Hepatocyte (in vitro differentiated cells): ENCODE measurements at regions not wholly inside any gene's neighbourhood (a gene's known extent, or its start where the extent isn't known, plus 50 kb on each side); places are given as distances from the start of the nearest gene placed in this dataset.

Experiments used
- DNase-seq: peaks from one replicate; pipeline ENCODE4 v3.0.0-alpha.2; 2016; ENCODE audit warnings: low spot score
- H2AFZ ChIP-seq: fragments of 200-600 bp; sonication (generic); 2 replicates; pipeline ENCODE4 v1.6.0; 2016; ENCODE audit warnings: antibody characterized with exemption, mild to moderate bottlenecking
- H3K27ac ChIP-seq: fragments of 200-600 bp; sonication (generic); 2 replicates; pipeline ENCODE4 v1.5.1; 2016; ENCODE audit warnings: mild to moderate bottlenecking
- H3K27me3 ChIP-seq: fragments of 200-600 bp; sonication (generic); 2 replicates; pipeline ENCODE4 v1.6.1; 2016
- H3K36me3 ChIP-seq: fragments of 200-600 bp; sonication (generic); replicated peaks from 2 replicates; pipeline ENCODE4 v1.5.1; 2016; ENCODE audit warnings: low read depth; ENCODE audit not compliant: insufficient read depth
- H3K4me1 ChIP-seq: fragments of 200-600 bp; sonication (generic); 2 replicates; pipeline ENCODE4 v1.5.1; 2016; ENCODE audit warnings: mild to moderate bottlenecking, moderate library complexity; ENCODE audit not compliant: insufficient read depth
- H3K4me2 ChIP-seq: fragments of 200-600 bp; sonication (generic); 2 replicates; pipeline ENCODE4 v1.6.0; 2016
- H3K4me3 ChIP-seq: fragments of 200-600 bp; sonication (generic); 2 replicates; pipeline ENCODE4 v1.5.1; 2016; ENCODE audit warnings: mild to moderate bottlenecking
- H3K79me2 ChIP-seq: fragments of 200-600 bp; sonication (generic); 2 replicates; pipeline ENCODE4 v1.6.0; 2017; ENCODE audit warnings: mild to moderate bottlenecking
- H3K9me2 ChIP-seq: fragments of 200-600 bp; sonication (generic); replicated peaks from 2 replicates; pipeline ENCODE4 v1.6.0; 2017; ENCODE audit warnings: mild to moderate bottlenecking; ENCODE audit not compliant: insufficient read depth
- H3K9me3 ChIP-seq: fragments of 200-600 bp; sonication (generic); 2 replicates; pipeline ENCODE4 v1.5.1; 2016; ENCODE audit warnings: low read depth, mild to moderate bottlenecking
- H4K20me1 ChIP-seq: fragments of 200-600 bp; sonication (generic); 2 replicates; pipeline ENCODE4 v1.6.0; 2016; ENCODE audit warnings: mild to moderate bottlenecking; ENCODE audit not compliant: insufficient read depth, poor library complexity, severe bottlenecking
- EZH2 ChIP-seq: fragments of 200-600 bp; sonication (generic); IDR thresholded peaks from 2 replicates; pipeline ENCODE4 v1.6.1; 2016; ENCODE audit warnings: antibody characterized with exemption, mild to moderate bottlenecking, borderline replicate concordance
- EZH2phosphoT487 ChIP-seq: fragments of 200-600 bp; sonication (generic); IDR thresholded peaks from one replicate; pipeline ENCODE4 v1.6.1; 2018; ENCODE audit warnings: antibody characterized with exemption, mild to moderate bottlenecking, low read depth, moderate library complexity; ENCODE audit not compliant: unreplicated experiment, severe bottlenecking
- WGBS: methylation state at CpG from one replicate; pipeline ENCODE4 v1.1.6; 2016; ENCODE audit warnings: low lambda C conversion rate; ENCODE audit errors: missing lambda C conversion rate; 5-methylcytosine and 5-hydroxymethylcytosine counted together
- TF ChIP-seq, protein P1 (sequence below): fragments of 200-600 bp; sonication (generic); IDR thresholded peaks from 2 replicates; pipeline ENCODE4 v1.5.1; 2016; ENCODE audit warnings: antibody characterized with exemption, mild to moderate bottlenecking; ENCODE audit not compliant: poor library complexity

DNA sequence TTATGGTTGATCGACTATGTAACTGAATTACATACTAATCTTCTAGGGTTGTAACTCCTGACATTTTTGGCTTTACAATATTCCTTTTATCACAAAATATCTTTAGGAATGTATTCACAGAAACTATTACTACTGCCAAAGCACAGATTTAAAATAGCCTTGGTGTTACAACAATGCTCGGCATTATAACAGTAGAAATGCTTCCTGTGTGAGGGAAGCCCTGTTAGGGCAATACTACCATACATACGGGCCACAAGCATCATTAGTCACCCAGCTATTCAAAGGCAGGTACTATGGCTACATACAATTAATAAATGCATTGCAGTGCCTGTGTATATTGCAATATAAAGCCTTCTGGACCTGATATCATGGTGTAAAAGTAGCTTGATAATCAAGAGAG lies 517.8 kb downstream of the C12orf50 start:
- H3K4me2 ChIP-seq: no peak overlapping the region
- no peaks in the 10 kb centered on the region for H3K36me3 ChIP-seq
- H3K79me2 ChIP-seq: no peaks in the 10 kb centered on the region
- H3K27me3 ChIP-seq: no peaks in the 10 kb centered on the region
- no peak overlapping the region for H3K27ac ChIP-seq
- no peak overlapping the region for H2AFZ ChIP-seq
- H3K9me3 ChIP-seq: no peaks in the 10 kb centered on the region
- H3K4me1 ChIP-seq: no peaks in the 10 kb centered on the region
- no peak for DNase-seq
- TF ChIP-seq EZH2: no peak
- H3K9me2 ChIP-seq: no peaks in the 10 kb centered on the region
- 79% methylated on average over 3 of the region's 3 CpGs for WGBS
- no peaks in the 10 kb centered on the region for H4K20me1 ChIP-seq
- no peak overlapping the region for H3K4me3 ChIP-seq

DNA sequence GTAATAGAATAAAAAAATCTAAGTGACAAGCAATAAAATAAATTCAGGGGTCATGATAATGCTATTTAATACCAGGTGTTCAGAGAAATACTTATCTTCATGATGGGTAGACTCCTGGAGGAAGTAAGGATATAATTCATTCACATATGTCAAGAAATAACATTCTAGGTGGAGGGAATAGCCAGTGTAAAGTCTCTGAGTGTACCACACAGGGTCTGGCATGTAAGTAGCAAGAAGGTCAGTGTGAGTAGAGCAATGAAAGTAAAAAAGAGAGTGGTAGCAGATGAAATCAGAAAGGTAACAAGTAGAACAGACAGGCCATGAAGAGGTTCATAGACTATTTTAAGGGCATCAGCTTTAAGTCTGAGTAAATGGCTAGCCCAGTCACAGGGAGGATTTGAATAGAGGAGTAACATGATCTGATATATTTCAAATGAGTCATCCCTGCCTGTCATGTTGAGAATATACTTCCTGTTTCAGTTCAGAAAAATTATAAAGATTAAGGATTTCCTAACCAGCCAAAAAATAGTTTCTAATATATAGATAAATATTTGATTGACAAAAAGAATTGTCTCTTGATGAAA lies 519.9 kb downstream of the C12orf50 start:
- H3K9me3 ChIP-seq: no peaks in the 10 kb centered on the region
- no peaks in the 10 kb centered on the region for H3K9me2 ChIP-seq
- no peaks in the 10 kb centered on the region for H3K79me2 ChIP-seq
- no peaks in the 10 kb centered on the region for H3K36me3 ChIP-seq
- peak; percentile 20 for DNase-seq
- no peaks in the 10 kb centered on the region for H4K20me1 ChIP-seq
- H3K27ac ChIP-seq: no peak overlapping the region
- H3K27me3 ChIP-seq: no peaks in the 10 kb centered on the region
- no peak overlapping the region for H3K4me2 ChIP-seq
- TF ChIP-seq, protein P1, sequence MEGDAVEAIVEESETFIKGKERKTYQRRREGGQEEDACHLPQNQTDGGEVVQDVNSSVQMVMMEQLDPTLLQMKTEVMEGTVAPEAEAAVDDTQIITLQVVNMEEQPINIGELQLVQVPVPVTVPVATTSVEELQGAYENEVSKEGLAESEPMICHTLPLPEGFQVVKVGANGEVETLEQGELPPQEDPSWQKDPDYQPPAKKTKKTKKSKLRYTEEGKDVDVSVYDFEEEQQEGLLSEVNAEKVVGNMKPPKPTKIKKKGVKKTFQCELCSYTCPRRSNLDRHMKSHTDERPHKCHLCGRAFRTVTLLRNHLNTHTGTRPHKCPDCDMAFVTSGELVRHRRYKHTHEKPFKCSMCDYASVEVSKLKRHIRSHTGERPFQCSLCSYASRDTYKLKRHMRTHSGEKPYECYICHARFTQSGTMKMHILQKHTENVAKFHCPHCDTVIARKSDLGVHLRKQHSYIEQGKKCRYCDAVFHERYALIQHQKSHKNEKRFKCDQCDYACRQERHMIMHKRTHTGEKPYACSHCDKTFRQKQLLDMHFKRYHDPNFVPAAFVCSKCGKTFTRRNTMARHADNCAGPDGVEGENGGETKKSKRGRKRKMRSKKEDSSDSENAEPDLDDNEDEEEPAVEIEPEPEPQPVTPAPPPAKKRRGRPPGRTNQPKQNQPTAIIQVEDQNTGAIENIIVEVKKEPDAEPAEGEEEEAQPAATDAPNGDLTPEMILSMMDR: no peak
- TF ChIP-seq EZH2 (no peak), EZH2phosphoT487 (no peak)
- no peak overlapping the region for H2AFZ ChIP-seq
- no peak overlapping the region for H3K4me3 ChIP-seq
- no peaks in the 10 kb centered on the region for H3K4me1 ChIP-seq

DNA sequence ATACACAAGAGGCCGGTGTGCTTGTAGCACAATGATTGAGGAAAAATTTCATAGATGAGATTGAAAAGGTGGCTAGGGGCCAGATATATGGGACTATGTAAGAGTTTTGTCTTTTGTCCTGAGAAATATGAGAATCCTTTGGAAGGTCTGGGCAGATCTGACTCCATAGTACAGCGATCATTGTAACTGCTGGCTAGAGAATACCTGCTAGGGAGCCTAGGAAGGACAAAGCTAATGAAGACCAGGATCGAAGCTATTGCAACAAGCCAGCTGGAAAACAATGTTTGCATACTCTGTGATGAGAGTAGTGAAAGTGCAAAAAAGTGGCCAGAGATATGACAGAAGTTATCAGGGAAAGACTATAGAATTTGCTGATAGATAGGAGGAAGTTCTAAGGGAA lies 537.6 kb downstream of the C12orf50 start:
- H2AFZ ChIP-seq: no peak overlapping the region
- 85% methylated on average over 3 of the region's 3 CpGs for WGBS
- no peaks in the 10 kb centered on the region for H3K27me3 ChIP-seq
- no peaks in the 10 kb centered on the region for H3K36me3 ChIP-seq
- H3K27ac ChIP-seq: no peak overlapping the region
- no peak for TF ChIP-seq EZH2
- TF ChIP-seq, protein P1: no peak
- no peak for TF ChIP-seq EZH2phosphoT487
- H3K4me2 ChIP-seq: no peak overlapping the region
- H3K4me1 ChIP-seq: no peaks in the 10 kb centered on the region
- H3K4me3 ChIP-seq: no peak overlapping the region
- no peaks in the 10 kb centered on the region for H3K9me3 ChIP-seq
- H3K9me2 ChIP-seq: no peaks in the 10 kb centered on the region
- no peaks in the 10 kb centered on the region for H3K79me2 ChIP-seq
- no peaks in the 10 kb centered on the region for H4K20me1 ChIP-seq
- no peak for DNase-seq

DNA sequence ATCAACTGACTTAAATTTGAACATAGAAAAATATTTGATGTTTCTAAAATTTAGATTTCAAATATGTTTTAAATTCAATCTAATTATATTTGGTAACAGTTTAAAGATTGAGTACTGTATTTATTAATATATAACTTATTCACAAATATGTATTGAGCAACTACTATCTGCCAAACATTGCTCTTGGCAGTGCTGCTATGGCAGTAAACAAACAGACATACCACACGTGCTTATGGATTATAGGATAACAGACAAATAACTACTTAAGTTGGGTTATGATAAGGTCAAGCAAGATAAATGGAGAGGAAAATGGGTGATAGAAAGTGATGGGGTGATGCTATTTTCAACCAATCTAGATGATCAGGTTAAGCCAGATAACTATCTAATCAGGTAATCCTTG lies 538.1 kb downstream of the C12orf50 start:
- Histone ChIP-seq H3K4me1 (no peaks in the 10 kb centered on the region), H3K79me2 (no peaks in the 10 kb centered on the region), H3K4me2 (no peak overlapping the region), H2AFZ (no peak overlapping the region), H3K4me3 (no peak overlapping the region), H3K9me3 (no peaks in the 10 kb centered on the region), H3K27me3 (no peaks in the 10 kb centered on the region), H3K9me2 (no peaks in the 10 kb centered on the region), H3K27ac (no peak overlapping the region), H3K36me3 (no peaks in the 10 kb centered on the region), H4K20me1 (no peaks in the 10 kb centered on the region)
- TF ChIP-seq EZH2phosphoT487 (no peak), EZH2 (no peak)
- TF ChIP-seq, protein P1: no peak
- WGBS: 27% methylated on average over 1 of the region's 1 CpG
- no peak for DNase-seq
